ENCODE measurements at regions not wholly inside any gene's neighbourhood (a gene's known extent, or its start where the extent isn't known, plus 50 kb on each side); places are given as distances from the start of the nearest gene placed in this dataset.

GRCh38 chr2:150706561-150706960 lies 219.1 kb upstream of the RND3 start:
- no peak for TF ChIP-seq CTCF (IDR thresholded peaks at IDR 0.05)
- no peak for TF ChIP-seq POLR2AphosphoS5 (IDR thresholded peaks at IDR 0.05)
- TF ChIP-seq POLR2A (IDR thresholded peaks at IDR 0.05): no peak
- WGBS: 91% methylated on average over 2 of the region's 2 CpGs
- H3K9me3 ChIP-seq: no peaks in the 10 kb centered on the region
- no peaks in the 10 kb centered on the region for H3K36me3 ChIP-seq
- H3K4me3 ChIP-seq: no peak overlapping the region
- no peaks in the 10 kb centered on the region for H3K4me1 ChIP-seq (replicated peaks)
- no peak overlapping the region for H3K27ac ChIP-seq
- H3K27me3 ChIP-seq (replicated peaks; ENCODE audit: insufficient read depth): no peaks in the 10 kb centered on the region
- DNase-seq (ENCODE audit: low spot score): no peak
- intact Hi-C loops (cut with DNase I): no loop called here

GRCh38 chr2:150705767-150706166 lies 218.3 kb upstream of the RND3 start:
- H3K27ac ChIP-seq: no peak overlapping the region
- H3K4me3 ChIP-seq: no peak overlapping the region
- H3K27me3 ChIP-seq (replicated peaks; ENCODE audit: insufficient read depth): no peaks in the 10 kb centered on the region
- no peaks in the 10 kb centered on the region for H3K4me1 ChIP-seq (replicated peaks)
- WGBS: 34% methylated on average over 2 of the region's 2 CpGs
- TF ChIP-seq CTCF (IDR thresholded peaks at IDR 0.05) (no peak), POLR2AphosphoS5 (IDR thresholded peaks at IDR 0.05) (no peak), POLR2A (IDR thresholded peaks at IDR 0.05) (no peak)
- no peaks in the 10 kb centered on the region for H3K9me3 ChIP-seq
- no peaks in the 10 kb centered on the region for H3K36me3 ChIP-seq
- intact Hi-C loops (cut with DNase I): no loop called here
- DNase-seq (ENCODE audit: low spot score): no peak

GRCh38 chr2:150705357-150705756 lies 217.9 kb upstream of the RND3 start:
- Histone ChIP-seq H3K36me3 (no peaks in the 10 kb centered on the region), H3K9me3 (no peaks in the 10 kb centered on the region), H3K4me3 (no peak overlapping the region), H3K27ac (no peak overlapping the region), H3K4me1 (replicated peaks) (no peaks in the 10 kb centered on the region), H3K27me3 (replicated peaks; ENCODE audit: insufficient read depth) (no peaks in the 10 kb centered on the region)
- TF ChIP-seq POLR2A (IDR thresholded peaks at IDR 0.05): no peak
- TF ChIP-seq CTCF (IDR thresholded peaks at IDR 0.05): no peak
- TF ChIP-seq POLR2AphosphoS5 (IDR thresholded peaks at IDR 0.05): no peak
- DNase-seq (ENCODE audit: low spot score): no peak
- 38% methylated on average over 2 of the region's 2 CpGs for WGBS
- intact Hi-C loops (cut with DNase I): no loop called here

- Histone ChIP-seq H3K36me3 (no peaks in the 10 kb centered on the region), H3K4me3 (no peak overlapping the region), H3K9me3 (no peaks in the 10 kb centered on the region), H3K27ac (no peak overlapping the region), H3K27me3 (replicated peaks; ENCODE audit: insufficient read depth) (no peaks in the 10 kb centered on the region), H3K4me1 (replicated peaks) (no peaks in the 10 kb centered on the region)
- 35% methylated on average over 2 of the region's 2 CpGs for WGBS
- DNase-seq (ENCODE audit: low spot score): no peak
- intact Hi-C loops (cut with DNase I): no loop called here
- TF ChIP-seq POLR2AphosphoS5 (IDR thresholded peaks at IDR 0.05) (no peak), POLR2A (IDR thresholded peaks at IDR 0.05) (no peak), CTCF (IDR thresholded peaks at IDR 0.05) (no peak)
Observed at GRCh38 chr2:150702791-150703190, 215.3 kb upstream of the RND3 start.

GRCh38 chr2:150700666-150701580 lies 213.5 kb upstream of the RND3 start:
- WGBS: 92% methylated on average over 5 of the region's 5 CpGs
- H3K4me3 ChIP-seq: no peak overlapping the region
- H3K9me3 ChIP-seq: no peaks in the 10 kb centered on the region
- H3K27me3 ChIP-seq (replicated peaks; ENCODE audit: insufficient read depth): no peaks in the 10 kb centered on the region
- no peak for TF ChIP-seq POLR2AphosphoS5 (IDR thresholded peaks at IDR 0.05)
- no peak for TF ChIP-seq CTCF (IDR thresholded peaks at IDR 0.05)
- no peak for TF ChIP-seq POLR2A (IDR thresholded peaks at IDR 0.05)
- DNase-seq (ENCODE audit: low spot score): no peak
- H3K27ac ChIP-seq: no peak overlapping the region
- intact Hi-C loops (cut with DNase I): no loop called here
- no peaks in the 10 kb centered on the region for H3K36me3 ChIP-seq
- no peaks in the 10 kb centered on the region for H3K4me1 ChIP-seq (replicated peaks)

Data from prostate gland (tissue), 2 donors.